HG02973 (cell line): ENCODE measurements at regions not wholly inside any gene's neighbourhood (a gene's known extent, or its start where the extent isn't known, plus 50 kb on each side); places are given as distances from the start of the nearest gene placed in this dataset.

Source experiments
- ATAC-seq: cut with Tn5 transposase; IDR thresholded peaks from one replicate; pipeline ENCODE4 v1.9.1; 2021; ENCODE audit warnings: moderate library complexity; ENCODE audit not compliant: unreplicated experiment

GRCh38 chr2:45275242-45275805, 266.1 kb upstream of the SIX2 start:
- no peak for ATAC-seq

DNA sequence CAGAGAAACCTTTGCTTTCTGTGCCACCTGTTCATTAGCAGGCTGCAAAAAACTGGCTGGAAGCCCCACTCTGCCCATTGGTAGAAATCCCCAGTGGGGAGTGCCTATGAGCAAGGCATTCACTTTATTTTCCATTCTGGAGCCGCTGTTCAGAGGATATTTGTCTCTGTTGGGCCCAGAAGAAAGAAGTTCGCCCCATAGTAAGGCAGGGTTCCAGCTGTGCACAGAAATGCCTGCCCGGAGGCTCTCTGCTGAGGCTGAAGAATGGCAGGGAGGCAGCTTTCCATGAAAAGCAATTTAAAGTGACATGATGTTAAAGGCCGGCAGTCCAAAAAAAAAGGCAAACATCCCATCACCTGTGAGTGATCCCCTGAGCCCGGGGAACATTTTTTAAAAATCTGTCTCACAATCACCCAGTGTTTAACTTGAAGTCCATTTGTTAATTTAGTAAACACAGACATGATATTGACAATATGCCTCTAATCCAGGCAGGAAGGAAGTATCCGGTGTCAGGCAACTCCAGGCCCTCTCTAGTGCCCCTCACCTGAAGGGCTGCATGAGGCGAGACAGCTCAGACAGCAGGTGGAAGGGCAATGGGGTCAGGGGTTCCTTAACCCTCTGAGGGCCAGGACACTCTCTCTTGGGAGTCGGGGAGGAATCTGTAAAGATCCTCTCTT, 265.1 kb upstream of the SIX2 start:
- no peak for ATAC-seq

DNA sequence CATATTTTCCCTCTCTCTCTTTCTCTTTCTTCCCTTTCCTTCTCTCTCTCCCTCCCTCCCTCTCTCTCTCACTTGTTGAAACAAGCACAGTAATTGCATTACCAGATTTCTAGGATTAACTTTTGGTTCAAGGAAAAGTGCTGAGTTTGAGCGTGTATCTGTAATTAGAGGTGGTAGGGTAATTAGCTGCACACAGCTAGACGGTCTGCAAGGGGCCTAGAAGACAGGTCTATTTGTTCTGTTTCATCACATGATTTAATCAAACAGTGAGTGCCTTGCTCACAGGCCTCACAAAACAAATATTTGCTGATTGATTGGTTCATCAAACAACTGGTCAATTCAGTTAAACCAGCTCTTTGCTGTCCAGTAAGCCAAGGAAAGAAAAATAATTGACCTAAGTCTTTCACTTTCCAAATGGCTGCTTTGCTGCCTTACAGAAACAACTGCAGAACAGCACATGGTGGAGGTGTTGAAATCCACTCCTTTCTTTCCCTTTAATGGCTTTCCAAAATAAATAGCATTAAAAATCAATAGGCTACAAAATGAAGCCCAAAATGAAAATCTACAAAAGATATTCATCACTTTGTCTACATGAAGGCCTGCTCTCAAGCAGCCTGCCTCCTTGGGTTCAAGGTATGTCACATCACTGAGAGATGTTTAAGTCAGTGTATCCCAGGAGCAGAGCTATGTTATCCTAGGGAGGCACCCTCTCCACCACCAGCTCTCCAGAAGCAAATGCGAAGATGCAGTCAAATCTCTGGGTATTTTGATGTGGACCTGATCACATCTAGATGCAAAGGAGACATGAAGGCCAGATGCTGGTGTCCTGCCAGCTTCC, 264.4 kb upstream of the SIX2 start:
- ATAC-seq: no peak

- no peak for ATAC-seq
Measured at GRCh38 chr2:45272549-45273265, 263.5 kb upstream of the SIX2 start.

DNA sequence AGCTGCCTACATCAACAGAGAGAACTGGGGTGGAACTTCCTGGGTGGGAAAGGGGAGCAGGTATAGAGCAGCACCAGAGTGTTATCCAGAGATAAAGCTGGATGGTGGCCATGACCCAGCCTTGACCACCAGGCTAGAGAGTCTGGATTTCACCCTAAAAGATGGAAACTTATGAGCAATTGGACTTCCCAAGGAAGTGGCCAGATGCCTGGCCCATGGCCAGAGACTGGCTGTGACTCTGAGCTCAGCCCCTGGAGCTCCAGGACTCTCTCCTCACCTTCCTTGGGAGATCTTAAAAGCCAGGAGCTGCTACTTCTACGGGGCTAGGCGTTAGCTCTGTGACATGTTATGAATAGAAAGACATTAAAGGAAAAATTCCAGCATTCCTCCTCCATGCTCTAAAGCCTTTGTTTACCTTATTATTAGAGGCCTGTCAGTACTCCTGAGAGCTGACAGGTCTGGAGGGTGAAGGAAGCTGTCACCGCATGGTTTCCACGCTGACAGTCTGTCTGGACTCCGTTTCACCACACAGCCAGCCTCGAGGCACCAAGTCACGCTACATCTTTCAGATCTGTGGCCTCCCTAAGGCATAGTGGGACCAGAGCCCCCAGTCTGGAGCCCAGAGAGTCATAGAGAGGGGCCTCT, 260.0 kb upstream of the SIX2 start:
- ATAC-seq: no peak

DNA sequence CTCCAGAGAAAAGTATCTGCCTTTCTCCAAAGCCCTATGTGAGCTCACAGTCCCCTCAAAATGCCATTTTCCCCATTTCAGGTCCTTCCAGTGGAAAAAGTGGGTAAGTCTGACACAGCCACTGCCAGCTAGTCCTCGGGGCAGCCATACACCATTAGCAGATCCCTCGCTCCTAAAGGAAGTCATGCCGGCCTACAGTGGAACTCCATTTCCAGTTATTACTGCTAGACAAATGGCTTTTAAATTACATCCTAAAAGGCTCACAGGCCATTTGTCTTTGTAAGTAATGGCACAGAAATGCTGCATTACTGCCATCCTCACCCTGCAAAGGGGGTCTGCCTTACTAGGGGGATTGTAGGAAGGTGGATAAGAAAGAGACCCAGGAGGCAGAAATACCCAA, 259.4 kb upstream of the SIX2 start:
- no peak for ATAC-seq

DNA sequence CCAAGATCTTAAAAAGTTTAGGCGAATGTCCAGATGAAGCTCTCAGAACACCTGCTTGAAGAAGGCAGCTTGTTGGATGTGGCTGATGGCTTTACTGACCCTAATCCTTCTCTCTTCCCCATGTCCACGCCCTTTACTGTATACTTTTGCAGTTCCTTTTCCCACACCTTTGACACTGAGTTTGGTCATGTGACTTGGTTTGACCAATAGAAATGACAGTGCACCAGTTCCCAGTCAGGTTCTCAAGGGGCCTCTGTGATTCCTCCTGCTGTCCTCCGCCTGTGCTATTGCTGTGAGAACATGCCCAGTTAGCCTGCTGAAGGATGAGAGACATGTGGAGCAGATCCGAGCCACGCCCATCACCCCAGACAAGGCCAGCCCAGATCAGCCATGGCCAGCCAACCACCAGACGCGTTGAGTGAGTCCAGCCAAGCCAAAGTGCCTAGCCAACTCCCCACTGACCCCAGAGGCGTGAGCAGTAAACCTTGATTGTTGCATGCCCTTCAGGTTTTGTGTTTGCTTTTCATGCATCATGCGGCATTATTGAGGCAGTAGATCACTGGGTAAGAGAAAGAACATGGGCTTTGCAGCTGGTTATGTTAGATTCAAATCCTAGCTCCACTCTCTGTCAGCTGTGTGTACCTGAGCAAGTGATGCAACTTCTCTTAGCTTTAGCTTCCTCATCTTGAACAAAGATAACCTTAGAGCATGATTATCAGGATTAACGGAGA, 258.0 kb upstream of the SIX2 start:
- ATAC-seq: no peak

DNA sequence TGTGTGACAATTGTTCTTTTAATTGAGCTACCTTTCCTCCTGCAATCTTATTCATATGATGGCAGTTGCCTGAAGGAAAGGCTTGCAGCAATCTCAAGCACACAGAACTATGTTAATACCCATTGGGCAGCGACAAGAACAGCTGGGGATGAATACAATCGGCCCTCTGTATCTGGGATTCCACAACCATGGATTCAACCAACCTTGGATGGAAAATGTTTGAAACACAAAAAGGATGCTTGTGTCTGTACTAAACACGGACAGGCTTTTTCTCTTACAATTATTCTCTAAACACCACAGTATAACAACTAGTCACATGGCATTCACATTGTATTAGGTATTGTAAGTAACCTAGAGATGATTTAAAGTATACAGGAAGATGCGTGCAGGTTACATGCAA, 256.1 kb upstream of the SIX2 start:
- no peak for ATAC-seq

- ATAC-seq: no peak
Measured at GRCh38 chr2:45264227-45265225, 255.3 kb upstream of the SIX2 start.

DNA sequence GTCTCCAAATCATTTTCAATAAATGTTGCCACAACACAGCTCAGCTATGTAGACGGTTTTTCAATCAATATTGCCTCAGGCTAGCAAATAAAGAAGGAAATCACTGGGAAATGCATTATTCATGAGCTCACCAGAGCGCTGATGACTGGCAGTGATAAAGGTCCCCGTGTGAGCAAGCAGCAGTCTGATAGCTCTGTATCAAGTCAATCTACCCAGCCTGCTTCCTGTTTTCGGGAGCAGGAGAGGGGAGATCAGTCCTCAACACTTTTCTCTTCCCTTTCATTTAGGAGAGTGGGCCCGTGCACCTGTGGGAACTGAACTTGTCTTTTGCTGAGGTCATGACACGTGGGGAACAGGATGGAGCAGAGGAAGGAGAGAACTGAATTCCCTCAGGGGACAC, 253.9 kb upstream of the SIX2 start:
- no peak for ATAC-seq

- no peak for ATAC-seq
Measured at GRCh38 chr2:45261746-45262145, 252.5 kb upstream of the SIX2 start.

GRCh38 chr2:45260946-45261345, 251.7 kb upstream of the SIX2 start:
- no peak for ATAC-seq

DNA sequence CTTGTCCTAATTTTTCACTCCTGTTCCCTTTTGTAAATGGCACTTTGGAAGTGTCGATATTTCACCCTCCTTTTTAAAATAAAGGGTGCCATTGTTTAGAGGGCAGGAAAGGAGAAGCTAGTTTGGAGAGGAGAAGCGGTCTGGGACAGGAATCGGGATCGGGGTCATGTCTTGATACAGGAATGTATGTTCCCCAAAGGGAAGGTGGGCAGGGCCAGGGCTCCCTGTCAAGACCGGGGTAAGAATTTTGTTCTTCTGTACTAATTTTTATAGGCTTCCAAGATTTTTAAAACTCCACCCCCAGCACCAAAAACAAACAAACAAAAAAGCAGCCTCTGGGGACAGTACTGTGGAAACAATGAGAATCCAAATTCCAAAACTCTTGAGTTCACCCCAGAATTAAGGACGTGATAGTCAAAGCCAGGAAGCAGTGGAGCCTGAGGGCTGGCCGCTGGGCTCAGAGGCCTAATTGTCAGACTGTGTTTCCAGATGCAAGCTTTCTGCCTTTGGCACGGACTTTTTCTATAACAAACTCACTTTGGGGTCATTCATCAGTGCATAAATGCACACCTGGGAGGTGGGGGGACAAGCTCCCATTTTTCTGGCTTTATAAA, 250.4 kb upstream of the SIX2 start:
- no peak for ATAC-seq

DNA sequence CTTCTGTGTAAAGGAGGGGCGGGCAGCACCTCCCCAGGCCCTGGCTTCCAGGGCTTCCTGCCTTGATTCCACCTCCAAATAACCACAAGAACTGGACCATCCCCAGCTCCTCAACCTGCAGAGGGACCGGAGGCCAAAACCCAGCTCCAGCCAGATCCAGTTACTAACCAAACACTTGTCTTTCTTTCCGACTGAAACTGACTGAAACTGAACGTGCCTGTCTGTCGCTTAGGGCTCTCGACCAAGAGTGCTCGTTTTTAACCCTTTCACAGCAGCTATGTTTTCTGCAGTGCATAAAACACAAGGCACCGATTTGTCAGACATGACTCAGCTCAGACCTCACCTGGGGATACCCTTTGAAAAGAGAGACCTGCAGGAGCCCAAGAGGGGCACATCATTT, 249.9 kb upstream of the SIX2 start:
- no peak for ATAC-seq

GRCh38 chr2:45258311-45258710, 249.1 kb upstream of the SIX2 start:
- no peak for ATAC-seq

DNA sequence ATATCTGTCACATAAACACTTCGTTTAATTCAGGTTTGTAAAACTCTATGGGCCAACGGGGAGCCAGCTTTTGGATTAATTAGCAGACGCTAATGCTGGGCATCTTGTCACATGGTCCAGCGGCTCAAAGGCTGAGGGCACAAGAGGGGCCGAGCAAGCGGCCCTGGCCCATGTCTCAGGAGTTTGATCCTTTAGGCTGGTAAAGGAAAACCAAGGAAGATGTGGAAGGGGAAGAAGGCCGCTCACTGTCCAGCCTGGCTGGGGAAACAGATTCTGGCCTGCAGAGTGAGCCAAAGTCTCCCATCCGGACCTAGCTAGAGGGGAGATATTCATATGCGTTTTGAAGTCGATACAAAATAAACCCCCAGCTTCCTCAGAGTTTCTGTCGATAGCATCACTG, 248.6 kb upstream of the SIX2 start:
- ATAC-seq: no peak

DNA sequence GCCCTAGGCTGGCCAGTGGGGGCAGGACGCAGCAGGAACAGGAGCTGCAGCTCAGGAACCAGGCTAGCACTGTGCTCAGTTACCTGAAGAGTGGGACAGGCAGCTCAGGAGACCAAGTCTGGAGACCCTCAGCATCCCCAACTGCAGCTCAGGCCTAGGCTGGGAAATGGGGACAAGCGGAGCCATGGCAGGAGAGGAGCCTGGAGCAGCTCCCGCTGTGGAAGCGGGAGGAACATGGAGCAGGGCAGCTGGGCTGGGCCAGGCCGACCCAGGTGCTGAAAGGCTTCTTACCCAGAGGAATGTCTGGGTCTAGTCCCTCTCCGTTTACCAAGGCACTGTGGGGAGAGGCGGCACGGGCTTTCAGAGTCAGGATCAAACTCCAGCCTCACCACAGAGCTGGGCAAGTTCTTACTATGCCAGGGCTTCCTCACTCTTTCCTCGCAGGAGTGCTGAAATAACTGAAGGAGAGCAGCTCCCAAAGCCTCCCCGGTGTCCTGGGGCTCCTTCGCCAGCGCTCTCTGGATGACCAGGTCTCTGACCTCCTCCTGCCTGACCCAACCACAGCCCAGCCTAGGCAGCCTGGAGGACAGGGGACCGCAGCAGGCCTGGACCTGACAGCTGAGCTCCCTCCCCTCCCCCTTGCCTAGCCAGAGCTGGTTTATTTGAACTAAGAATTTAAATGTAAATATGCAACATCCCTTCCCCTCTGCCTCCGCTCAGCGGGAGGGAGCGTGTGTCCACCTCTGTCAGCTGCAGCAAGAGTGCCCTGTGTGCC, 247.8 kb upstream of the SIX2 start:
- no peak for ATAC-seq
